ENCODE measurements at regions not wholly inside any gene's neighbourhood (a gene's known extent, or its start where the extent isn't known, plus 50 kb on each side); places are given as distances from the start of the nearest gene placed in this dataset.

- DNase-seq (ENCODE audit: low read depth, low spot score), result no peak
Measured at GRCh38 chr5:57764479-57765089, 282.0 kb upstream of the ACTBL2 start.

DNA sequence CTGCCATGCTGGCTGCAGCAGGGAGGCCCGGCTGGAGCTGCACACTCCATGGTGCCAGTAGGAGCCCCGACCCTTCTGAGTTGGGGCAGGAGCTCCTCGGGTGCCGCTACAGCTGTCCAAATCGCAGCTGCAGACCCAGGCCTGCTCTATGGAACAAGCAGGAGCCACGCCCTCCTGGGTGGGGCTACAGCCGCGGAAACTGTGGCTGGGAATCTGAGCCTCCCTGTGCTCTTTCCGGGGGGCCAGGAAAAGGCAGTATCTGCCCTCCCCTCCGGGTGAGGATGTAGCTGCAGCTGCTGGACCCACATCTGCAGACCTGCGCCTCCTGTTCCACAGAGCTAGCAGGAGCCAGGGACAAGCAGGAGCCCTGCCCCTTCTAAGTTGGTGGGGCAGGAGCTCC is 278.9 kb upstream of the ACTBL2 start:
- no peak for DNase-seq (ENCODE audit: low read depth, low spot score)

- DNase-seq (ENCODE audit: low read depth, low spot score), result no peak
Measured at GRCh38 chr5:57754616-57755015, 272.0 kb upstream of the ACTBL2 start.

DNA sequence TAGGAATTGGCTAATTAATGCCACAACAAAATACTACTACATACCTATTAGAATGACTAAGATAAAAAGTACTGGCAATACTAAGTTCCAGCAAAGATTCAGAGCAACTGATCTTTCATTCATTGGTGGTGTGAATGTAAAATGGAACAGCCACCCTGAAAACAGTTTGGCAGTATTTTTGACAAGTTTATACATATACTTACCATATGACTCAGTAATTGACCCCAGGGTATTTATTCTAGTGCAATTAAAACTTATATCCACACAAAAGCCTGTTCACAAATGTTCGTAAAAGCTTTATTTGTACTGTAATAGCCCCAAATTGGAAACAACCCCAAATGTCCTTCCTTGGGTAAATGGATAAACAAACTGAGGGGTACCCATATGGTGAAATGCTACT is 270.8 kb upstream of the ACTBL2 start:
- DNase-seq (ENCODE audit: low read depth, low spot score), result no peak

DNA sequence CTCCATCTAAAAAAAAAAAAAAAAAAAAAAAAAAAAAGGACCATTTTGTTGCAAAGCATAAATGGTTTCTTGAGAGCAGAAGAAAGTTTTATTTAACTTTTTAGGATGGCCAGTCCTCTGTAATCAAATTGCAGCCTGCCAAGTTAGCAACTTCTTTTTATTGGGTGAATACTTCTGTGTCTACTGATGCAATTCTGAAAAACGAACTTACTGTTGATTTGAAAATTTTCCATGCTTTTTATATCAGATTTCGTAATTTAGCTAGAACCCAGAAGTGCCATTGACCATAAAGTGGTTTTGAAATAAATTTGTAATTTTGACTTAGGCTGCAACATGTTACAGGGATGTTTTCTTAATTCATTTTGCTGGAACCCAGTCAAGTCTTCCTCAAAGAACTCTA is 269.1 kb upstream of the ACTBL2 start:
- DNase-seq (ENCODE audit: low read depth, low spot score), result no peak

DNA sequence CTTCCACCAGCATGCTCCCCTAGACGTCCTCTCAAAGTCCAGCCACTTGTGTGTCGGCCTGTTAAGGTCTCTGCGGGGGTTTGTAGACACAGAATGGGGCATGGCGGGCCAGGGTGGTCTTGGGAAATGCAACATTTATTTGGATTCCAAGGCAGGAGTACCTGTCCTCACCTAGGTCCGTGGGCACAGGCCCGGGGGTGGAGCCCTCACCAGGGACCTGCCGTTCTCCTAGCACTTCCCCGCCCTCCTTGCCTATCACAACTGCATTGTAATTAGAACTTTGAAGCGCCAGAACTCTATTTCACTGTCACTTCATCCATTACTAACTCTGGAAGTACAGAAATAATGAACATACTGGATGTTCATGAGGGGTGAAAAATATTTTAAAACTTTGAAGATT is 268.3 kb upstream of the ACTBL2 start:
- no peak for DNase-seq (ENCODE audit: low read depth, low spot score)

DNA sequence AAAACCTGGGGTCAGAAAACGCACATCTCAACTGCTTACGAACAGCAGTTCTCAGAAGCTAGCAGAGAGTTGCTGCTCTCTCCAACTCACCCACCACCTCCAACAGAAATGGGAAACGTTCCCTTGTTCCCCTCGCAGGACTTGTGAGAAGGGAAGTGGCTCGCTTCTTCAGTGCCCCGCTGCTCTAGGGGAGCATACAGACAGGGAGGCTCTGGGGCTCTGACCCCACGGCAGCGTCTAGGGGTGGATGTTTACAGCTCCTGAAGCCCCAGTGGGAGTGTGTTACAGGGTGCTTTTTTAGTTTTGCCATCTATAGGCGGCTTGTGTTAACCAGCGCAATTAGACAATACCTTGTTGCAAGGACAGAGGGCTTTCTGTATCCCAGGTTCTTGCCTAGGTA is 267.7 kb upstream of the ACTBL2 start:
- no peak for DNase-seq (ENCODE audit: low read depth, low spot score)

DNA sequence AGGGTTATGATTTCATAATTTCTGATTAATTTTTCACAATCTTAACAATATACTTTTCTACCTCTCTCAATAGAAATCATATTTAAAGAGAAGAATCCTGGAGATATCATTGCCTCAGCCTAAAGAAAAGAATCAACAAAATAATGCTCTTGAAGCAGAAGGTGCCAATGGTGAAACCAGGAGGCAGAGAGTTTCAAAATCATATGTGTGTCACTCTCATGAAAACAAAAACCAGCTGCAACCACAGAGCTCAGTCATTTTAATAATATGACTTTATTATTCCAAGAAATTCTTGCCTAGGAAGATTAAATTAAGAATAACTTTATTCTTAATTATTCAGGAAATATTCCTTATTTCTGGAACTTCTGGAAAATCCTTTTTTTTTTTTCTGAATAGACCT is 266.8 kb upstream of the ACTBL2 start:
- no peak for DNase-seq (ENCODE audit: low read depth, low spot score)

DNA sequence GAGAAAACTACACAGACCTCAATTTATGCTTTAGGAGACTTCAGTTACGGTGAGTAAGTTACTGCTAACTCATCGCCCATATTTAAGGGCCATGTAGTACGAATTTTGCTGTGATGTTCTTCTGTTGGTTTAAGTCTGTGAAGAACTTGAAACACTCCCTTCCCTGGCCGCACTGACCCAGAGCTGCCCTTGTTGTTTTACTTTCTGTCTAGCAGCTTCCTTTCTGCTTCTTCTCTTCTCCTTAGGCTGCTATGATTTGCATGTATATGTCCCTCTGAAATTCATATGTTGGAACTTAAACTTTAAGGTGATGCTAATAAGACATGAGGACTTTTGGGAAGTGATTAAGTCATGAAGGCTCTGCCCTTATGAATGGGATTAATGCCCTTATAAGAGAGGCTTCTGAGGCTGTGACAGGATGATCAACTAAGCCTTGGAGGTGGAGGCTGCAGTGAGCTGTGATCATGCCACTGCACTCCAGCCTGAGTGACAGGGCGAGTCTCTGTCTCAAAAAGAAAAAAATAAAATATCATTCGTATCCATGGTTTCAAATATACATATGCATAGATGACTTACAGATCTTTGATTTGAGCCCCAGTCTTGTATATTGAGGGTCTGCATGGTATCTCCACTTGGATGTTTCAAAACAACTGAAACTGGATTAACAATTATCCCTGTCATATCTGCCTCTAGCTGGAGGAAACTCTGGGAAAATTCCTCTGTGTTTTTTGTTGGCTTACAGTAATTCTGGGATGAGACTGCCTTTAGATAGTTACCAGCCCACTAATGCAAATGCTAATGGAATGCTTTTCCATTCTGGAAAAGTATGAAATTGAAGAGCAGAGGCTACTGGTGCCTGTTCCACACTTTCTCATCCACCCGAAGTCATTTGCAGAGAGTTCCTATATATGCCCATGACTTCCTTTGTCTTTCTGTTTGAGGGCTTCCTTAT is 263.4 kb upstream of the ACTBL2 start:
- DNase-seq (ENCODE audit: low read depth, low spot score), result no peak

DNA sequence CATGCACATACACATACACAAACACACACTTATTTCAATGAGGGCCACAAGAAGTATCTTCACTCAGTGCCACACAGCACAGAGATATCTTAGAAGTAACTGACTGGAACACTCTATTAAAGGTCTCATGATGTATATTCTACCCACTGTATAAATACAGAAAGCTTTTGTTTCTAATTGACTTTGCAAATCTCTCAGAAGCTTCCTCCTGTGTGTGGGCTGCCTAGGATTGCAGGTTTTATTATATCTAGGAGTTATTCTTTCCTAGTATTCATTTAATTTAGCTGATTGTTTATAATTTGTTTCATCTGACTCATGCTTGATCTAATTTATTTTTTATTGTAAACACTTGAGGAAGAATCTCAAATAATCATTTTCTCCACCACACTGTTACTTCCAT is 262.4 kb upstream of the ACTBL2 start:
- DNase-seq (ENCODE audit: low read depth, low spot score), result no peak

- DNase-seq (ENCODE audit: low read depth, low spot score), result no peak
Measured at GRCh38 chr5:57741336-57741735, 258.7 kb upstream of the ACTBL2 start.

DNA sequence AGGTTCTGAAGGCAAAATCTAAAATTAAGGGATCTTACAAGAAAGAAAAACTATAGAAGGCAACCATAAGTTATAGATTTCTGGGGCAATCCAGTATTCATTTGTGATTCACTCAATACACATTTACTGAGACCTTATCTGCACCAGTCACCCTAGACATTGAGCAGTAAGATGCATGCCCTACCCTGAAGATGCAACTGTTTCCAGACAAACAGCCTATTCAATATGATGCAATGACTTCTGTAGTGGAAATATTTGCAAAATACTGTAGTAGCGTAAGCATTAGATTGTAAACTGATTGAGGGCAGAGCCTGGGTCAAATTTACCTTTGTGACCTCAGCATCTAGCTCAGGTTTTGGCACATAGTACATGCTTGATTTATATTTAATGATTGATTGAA is 256.2 kb upstream of the ACTBL2 start:
- no peak for DNase-seq (ENCODE audit: low read depth, low spot score)

GRCh38 chr5:57738301-57738700 is 255.7 kb upstream of the ACTBL2 start:
- no peak for DNase-seq (ENCODE audit: low read depth, low spot score)

DNA sequence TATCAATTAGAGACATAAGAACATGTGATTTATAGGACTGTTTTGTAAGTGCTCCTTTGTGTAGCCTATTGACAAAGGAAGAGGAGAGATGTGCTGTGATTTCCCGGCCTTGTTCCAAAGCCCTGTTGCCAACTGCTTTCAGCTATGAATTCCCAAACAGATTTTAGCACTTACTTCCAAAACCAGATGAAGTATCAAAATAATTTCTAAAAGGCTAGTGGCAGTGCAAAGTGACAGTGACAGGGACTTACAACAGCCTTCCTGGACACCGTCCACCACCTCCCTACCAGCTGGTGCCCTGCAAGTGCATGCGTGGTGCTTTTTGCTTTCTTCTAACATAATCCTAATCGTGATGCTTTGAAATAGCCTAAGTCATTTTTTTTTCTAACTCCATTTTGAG is 254.1 kb upstream of the ACTBL2 start:
- no peak for DNase-seq (ENCODE audit: low read depth, low spot score)

DNA sequence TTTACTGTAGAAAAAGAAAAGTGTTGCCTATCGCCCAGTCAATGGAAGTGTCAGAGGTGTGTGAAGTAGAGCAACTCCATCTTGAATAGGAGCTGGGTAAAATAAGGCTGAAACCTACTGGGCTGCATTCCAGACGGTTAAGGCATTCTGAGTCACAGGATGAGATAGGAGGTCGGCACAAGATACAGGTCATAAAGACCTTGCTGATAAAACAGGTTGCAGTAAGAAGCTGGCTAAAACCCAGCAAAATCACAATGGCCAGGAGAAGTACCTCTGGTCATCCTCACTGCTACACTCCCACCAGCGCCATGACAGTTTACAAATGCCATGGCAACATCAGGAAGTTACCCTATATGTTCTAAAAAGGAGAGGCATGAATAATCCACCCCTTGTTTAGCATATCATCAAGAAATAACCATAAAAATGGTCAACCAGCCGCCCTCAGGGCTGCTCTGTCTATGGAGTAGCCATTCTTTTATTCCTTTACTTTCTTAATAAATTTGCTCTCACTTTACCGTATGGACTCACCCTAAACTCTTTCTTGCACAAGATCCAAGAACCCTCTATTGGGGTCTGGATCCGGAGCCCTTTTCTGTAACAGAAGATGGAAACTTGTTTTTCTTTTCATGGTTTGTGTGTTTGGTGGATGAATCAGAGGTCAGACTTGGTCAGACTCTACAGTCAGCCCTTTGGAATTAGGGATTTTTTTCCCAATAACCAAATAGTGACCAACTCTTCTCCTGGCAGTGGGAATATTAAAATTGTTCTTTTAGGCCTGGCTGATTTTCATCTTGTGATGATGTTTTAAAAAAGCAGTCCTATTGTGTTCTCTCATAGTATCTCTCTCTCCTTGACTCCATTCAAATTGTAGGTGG is 252.9 kb upstream of the ACTBL2 start:
- DNase-seq (ENCODE audit: low read depth, low spot score), result peak; percentile 26

DNA sequence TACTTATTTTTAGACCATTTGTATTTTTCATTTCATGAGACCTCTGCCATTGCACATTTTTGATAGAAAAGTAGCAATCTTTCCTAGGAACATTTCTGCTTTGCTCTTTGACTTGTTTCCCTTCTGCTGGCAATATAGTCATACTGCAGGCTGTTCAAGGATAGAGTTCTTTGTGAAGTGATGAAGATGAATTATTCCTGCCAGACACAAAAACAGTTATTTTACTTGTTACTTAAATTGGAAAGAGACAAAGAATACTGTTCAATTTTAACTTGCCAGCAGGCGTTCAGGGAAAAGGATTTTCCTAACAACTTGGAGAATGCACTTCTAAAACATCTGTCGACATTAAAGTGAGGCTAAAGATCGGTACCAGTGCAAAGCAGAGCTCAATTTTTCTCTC is 251.7 kb upstream of the ACTBL2 start:
- DNase-seq (ENCODE audit: low read depth, low spot score), result no peak

- DNase-seq (ENCODE audit: low read depth, low spot score), result no peak
Measured at GRCh38 chr5:57727591-57727990, 245.0 kb upstream of the ACTBL2 start.

DNA sequence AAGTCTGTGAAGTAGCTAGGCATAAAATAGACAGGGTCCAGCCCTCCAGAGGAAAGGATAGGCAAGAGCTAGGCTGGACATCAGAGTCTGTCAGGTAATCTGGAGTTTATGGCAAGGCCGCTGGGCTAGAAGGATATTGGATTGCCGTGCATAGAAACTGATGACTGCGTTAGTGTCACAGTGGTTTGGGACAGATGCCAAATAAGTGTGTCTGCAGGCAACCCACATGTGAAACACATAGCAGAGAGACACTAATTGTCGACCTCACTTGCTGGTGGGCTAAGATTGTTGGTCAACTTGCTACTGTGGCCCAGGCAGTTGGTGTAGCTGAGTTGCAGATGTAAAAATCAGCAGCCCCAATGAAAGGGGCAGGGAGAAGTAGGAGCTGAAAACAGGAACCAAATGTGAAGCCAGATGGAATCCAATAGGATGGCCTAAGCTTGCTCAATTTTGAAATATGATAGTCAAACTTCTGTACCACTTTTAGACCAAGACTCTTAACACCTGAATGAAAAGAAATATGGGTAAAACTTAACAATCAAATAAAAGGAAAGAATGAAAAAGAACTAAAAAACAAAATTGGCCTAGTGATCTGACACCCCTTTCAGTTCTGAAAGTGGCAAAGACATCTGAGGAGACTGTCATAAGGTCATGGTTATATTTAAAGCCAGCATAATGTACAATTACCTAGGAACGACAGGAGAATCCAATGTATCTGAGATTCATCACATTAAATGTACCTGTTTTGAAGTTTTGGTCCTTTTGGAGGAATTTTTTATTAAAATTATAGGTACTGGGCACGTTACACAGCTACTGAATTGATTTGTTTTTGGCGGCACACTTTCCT is 243.3 kb upstream of the ACTBL2 start:
- DNase-seq (ENCODE audit: low read depth, low spot score), result no peak

DNA sequence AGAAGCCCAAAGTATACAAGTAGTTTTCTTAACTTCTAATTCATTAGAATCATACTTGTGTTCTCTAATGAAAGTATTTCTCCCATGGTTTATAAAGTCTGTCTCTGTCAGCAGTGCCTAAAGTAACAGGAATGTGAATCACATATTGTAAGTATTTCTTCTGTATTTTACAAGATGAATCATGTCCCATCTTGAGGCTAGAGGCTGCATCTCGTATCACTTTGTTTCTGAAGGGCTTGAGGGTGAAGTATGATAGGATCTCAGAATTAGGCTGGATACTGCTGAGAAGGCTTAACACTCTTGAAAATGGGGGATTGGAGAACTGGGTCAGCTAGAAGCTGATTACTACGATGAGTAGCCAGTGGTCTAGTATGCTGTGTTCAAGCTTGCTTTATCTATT is 242.2 kb upstream of the ACTBL2 start:
- no peak for DNase-seq (ENCODE audit: low read depth, low spot score)

DNA sequence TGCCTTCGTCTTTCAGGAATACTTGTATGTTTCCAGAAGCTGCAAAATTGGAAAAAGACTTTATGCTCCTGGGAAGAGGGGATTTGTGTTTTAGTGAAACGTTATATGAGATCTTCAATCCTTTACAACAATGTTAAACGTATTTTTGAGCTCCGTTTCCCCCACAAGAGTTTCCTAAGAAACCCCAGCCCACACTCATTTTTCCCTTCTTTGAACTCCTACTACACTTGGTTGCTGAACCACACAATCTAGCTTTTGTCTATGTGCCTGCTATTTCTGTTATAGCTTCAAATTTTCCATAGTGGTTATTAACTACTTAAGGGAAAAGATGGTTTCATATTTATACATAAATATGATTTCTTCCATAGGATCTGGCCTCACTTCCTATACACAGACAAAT is 238.6 kb upstream of the ACTBL2 start:
- no peak for DNase-seq (ENCODE audit: low read depth, low spot score)

GRCh38 chr5:57720656-57721055 is 238.0 kb upstream of the ACTBL2 start:
- DNase-seq (ENCODE audit: low read depth, low spot score), result no peak

Measured in pulmonary artery endothelial cell (primary cell).